Sigmoid colon (tissue), 6 donors: ENCODE measurements at regions not wholly inside any gene's neighbourhood (a gene's known extent, or its start where the extent isn't known, plus 50 kb on each side); places are given as distances from the start of the nearest gene placed in this dataset.

Experiments used
- DNase-seq: peaks from one replicate; pipeline ENCODE4 v3.0.0-alpha.2; 2019
- H3K27ac ChIP-seq, 4 donors: fragments of 200-600 bp; sonication (generic); one replicate each; pipeline ENCODE4 v1.5.1; 2016 to 2019; ENCODE audit warnings: mild to moderate bottlenecking in 1 of 4
- H3K27me3 ChIP-seq, 3 donors: fragments of 200-600 bp; sonication (generic); one replicate each; pipeline ENCODE4 v1.5.1; 2019; ENCODE audit warnings: mild to moderate bottlenecking in 1 of 3
- H3K36me3 ChIP-seq, 4 donors: fragments of 200-600 bp; sonication (generic); one replicate each; pipeline ENCODE4 v1.5.1; 2016 to 2019
- H3K4me1 ChIP-seq, 4 donors: fragments of 200-600 bp; sonication (generic); one replicate each; pipeline ENCODE4 v1.5.1; 2017 to 2019
- H3K4me3 ChIP-seq, 4 donors: fragments of 200-600 bp; sonication (generic); one replicate each; pipeline ENCODE4 v1.5.1; 2017 to 2019; ENCODE audit warnings: mild to moderate bottlenecking in 2 of 4, moderate library complexity in 1 of 4
- H3K9me3 ChIP-seq, 4 donors: fragments of 200-600 bp in 3 of 4; sonication (generic) in 3 of 4; one replicate each; pipeline versions ENCODE4 v1.5.1 to v1.6.1; 2013 to 2019
- CTCF ChIP-seq, 4 experiments: fragments of 450-650 bp in 3 of 4; fragments of 200-600 bp in 1 of 4; IDR thresholded peaks; one replicate each; pipeline ENCODE4 v1.5.1; 2016 to 2019; ENCODE audit warnings: antibody characterized with exemption in 4 of 4, mild to moderate bottlenecking in 3 of 4, moderate library complexity in 2 of 4
- EP300 ChIP-seq, 4 donors: sonication (generic); formaldehyde crosslinking; IDR thresholded peaks; one replicate each; pipeline ENCODE4 v1.6.1; 2017; ENCODE audit warnings: antibody characterized with exemption in 4 of 4
- POLR2A ChIP-seq, 2 donors: fragments of 450-650 bp; IDR thresholded peaks; one replicate each; pipeline ENCODE4 v1.6.1; 2016; ENCODE audit warnings: antibody characterized with exemption in 2 of 2, mild to moderate bottlenecking in 2 of 2, moderate library complexity in 2 of 2
- POLR2AphosphoS5 ChIP-seq, 4 donors: sonication (generic); formaldehyde crosslinking; IDR thresholded peaks; one replicate each; pipeline ENCODE4 v1.6.1; 2017; ENCODE audit warnings: antibody characterized with exemption in 4 of 4
- WGBS, 2 donors: extraction: QIAGEN DNeasy Blood & Tissue Kit; methylation state at CpG; one replicate each; pipeline ENCODE4 v1.1.7; 2013; 5-methylcytosine and 5-hydroxymethylcytosine counted together
- intact Hi-C: fragments of 100-400 bp; cut with DNase I; formaldehyde crosslinking; loops from one replicate; pipeline ENCODE4 v1.15.1; 2023
- donor health status: healthy with polysubstance abuse.
- donor health status: healthy.

- intact Hi-C loops, result no loop called here
- Histone ChIP-seq H3K36me3 (no peaks in the 10 kb centered on the region), H3K27ac (no peak overlapping the region), H3K9me3 (no peaks in the 10 kb centered on the region), H3K4me1 (no peaks in the 10 kb centered on the region), H3K27me3 (peaks cover 0 to 2% (median 0%) of the 10 kb centered on the region in 3 donors), H3K4me3 (no peak overlapping the region)
- WGBS, 2 donors, result 37 to 68% methylated on average over 6 of the region's 6 CpGs
- no peak for TF ChIP-seq POLR2A (IDR thresholded peaks at IDR 0.05)
- TF ChIP-seq CTCF (IDR thresholded peaks at IDR 0.05), result no peak
- no peak for TF ChIP-seq POLR2AphosphoS5 (IDR thresholded peaks at IDR 0.05)
- no peak for TF ChIP-seq EP300 (IDR thresholded peaks at IDR 0.05)
- DNase-seq, result no peak
Measured at GRCh38 chr10:28743576-28743975, 66.3 kb downstream of the BAMBI start.

GRCh38 chr10:28744069-28744768 lies 66.9 kb downstream of the BAMBI start:
- H3K36me3 ChIP-seq, result no peaks in the 10 kb centered on the region
- H3K4me3 ChIP-seq, result no peak overlapping the region
- peaks cover 0 to 2% (median 0%) of the 10 kb centered on the region in 3 donors for H3K27me3 ChIP-seq
- no peaks in the 10 kb centered on the region for H3K9me3 ChIP-seq
- TF ChIP-seq CTCF (IDR thresholded peaks at IDR 0.05), result no peak
- no peak for TF ChIP-seq POLR2AphosphoS5 (IDR thresholded peaks at IDR 0.05)
- DNase-seq, result no peak
- intact Hi-C loops, result no loop called here
- H3K27ac ChIP-seq, result no peak overlapping the region
- WGBS, 2 donors, result 56 to 62% methylated on average over 5 of the region's 5 CpGs
- no peaks in the 10 kb centered on the region for H3K4me1 ChIP-seq

- 72 to 77% methylated on average over 3 of the region's 3 CpGs for WGBS, 2 donors
- intact Hi-C loops, result no loop called here
Measured at GRCh38 chr10:28754930-28755718, 77.8 kb downstream of the BAMBI start.

GRCh38 chr10:28761084-28761846 lies 83.9 kb downstream of the BAMBI start:
- 65 to 69% methylated on average over 5 of the region's 5 CpGs for whole genome bisulfite sequencing, 2 donors
- Histone ChIP-seq H3K27me3 (no peaks in the 10 kb centered on the region), H3K9me3 (no peaks in the 10 kb centered on the region), H3K36me3 (no peaks in the 10 kb centered on the region), H3K27ac (no peak overlapping the region), H3K4me3 (no peak overlapping the region), H3K4me1 (peaks cover 0 to 6% (median 3%) of the 10 kb centered on the region in 4 donors)
- intact Hi-C loops, result no loop called here
- no peak for DNase-seq
- no peak for TF ChIP-seq POLR2A (IDR thresholded peaks at IDR 0.05)
- TF ChIP-seq EP300 (IDR thresholded peaks at IDR 0.05), result no peak
- TF ChIP-seq CTCF (IDR thresholded peaks at IDR 0.05), result no peak
- no peak for TF ChIP-seq POLR2AphosphoS5 (IDR thresholded peaks at IDR 0.05)

More at GRCh38 chr10:28754930-28755718, 77.8 kb downstream of the BAMBI start:
- Histone ChIP-seq H3K27ac (no peak overlapping the region), H3K4me3 (no peak overlapping the region), H3K27me3 (no peaks in the 10 kb centered on the region), H3K9me3 (no peaks in the 10 kb centered on the region), H3K36me3 (no peaks in the 10 kb centered on the region), H3K4me1 (peaks cover 0 to 6% (median 3%) of the 10 kb centered on the region in 4 donors)
- TF ChIP-seq EP300 (IDR thresholded peaks at IDR 0.05) (no peak), CTCF (IDR thresholded peaks at IDR 0.05) (no peak), POLR2A (IDR thresholded peaks at IDR 0.05) (no peak), POLR2AphosphoS5 (IDR thresholded peaks at IDR 0.05) (no peak)
- no peak for DNase-seq
